Stimulated activated CD4-positive, alpha-beta T cell treated with anti-CD3 and anti-CD28 coated beads, Interleukin-15, amount 100 ng/mL, for 1 hour (primary cell): ENCODE measurements at regions not wholly inside any gene's neighbourhood (a gene's known extent, or its start where the extent isn't known, plus 50 kb on each side); places are given as distances from the start of the nearest gene placed in this dataset.

ENCODE experiments used
- DNase-seq, 2 donors: peaks; one replicate each; pipeline ENCODE4 v3.0.0-alpha.2; 2020; ENCODE audit warnings: low read depth in 1 of 2, low spot score in 1 of 2

- no peak for DNase-seq
Measured at GRCh38 chr6:44016131-44016870, 111.0 kb downstream of the MRPL14 start.

DNA sequence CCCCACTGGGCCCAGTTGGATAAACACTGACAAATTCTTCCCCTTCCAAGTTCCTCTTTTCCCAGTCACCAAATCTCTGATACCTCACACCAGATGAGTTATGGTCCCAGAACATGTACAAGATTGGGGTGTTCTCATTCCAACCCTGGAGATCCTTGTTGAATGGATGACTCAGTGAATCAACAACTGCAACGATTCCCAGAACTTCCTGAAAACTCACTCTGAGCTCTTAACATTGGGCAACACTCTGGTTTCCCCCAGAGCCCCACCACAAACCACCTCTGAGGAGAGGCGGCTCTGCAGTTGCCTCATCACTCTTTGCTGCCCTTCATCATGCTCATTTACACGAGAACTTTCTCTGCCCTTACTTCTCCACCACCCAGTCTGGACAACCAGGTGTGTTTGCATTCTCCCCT is 115.2 kb downstream of the MRPL14 start:
- no peak for DNase-seq

DNA sequence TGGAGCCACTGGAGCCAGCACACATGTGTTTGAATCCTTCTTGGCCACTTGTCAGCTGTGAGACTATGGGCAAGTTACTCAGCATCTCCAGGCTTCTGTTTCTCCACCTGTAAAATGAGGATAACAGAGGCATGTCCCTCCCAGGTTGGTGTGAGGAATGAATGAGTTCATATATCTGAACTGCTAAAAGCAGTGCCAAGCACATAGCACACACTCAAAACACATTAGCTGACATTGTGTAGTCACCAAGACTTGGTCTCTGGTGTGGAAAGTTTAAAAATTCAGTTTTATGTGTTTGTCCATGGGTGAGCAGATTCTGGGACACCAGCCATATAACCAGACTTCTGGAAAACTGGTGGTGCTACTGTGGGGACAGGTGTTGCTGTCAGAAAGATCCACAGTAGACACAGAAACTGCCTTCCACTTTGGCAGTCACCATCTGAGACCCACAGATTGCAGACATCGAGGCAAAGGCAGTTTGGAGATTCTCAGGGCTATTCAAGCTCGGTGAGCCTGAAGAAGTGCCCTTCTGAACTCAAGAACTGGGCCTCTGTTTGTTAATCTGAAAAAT is 115.8 kb downstream of the MRPL14 start:
- DNase-seq, result no peak

DNA sequence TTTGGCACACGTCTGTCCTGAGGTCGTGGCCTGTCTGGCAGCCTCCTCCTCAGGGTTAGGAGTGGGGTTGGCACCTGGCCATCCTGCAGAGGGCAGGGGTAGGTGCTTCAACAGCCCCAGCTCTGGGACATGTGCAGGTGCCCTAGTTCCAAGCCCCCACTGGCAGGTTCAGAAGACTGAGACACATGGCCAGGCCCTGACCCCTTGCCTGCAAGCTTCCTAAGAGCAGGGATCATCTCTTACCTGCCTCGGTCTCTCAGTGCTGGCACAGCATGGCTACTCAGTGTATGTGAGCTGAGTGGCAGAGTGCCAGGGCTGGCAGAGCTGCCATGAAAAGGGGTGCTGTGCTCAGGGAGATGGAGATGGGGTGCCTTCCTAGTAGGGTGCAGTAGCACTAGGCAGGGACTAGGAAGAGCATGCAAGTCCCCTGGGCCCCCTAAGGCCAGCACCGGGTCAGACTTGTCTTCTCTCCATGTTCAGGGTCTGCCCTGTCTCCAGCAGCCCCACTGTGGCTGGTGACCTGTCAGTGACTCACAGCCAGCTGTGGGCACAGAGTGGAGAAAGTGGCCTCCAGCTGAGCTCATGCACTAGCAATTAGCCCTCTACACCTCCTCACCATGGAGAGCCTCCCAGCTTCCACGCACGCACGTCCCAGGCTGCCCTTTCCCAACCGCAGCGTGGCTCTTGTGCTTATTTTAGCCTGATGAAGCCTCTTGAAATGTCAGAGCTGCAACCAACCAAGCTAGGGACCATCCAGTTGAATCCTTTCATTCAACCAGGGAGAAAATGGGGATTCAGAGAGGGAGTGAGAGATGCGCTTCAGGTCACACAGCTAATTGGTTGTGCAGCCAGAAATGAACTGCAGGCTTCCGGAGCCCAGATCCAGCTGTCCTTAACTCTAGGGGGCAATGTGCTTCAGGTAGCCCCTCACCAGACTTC is 116.6 kb downstream of the MRPL14 start:
- DNase-seq, result no peak

DNA sequence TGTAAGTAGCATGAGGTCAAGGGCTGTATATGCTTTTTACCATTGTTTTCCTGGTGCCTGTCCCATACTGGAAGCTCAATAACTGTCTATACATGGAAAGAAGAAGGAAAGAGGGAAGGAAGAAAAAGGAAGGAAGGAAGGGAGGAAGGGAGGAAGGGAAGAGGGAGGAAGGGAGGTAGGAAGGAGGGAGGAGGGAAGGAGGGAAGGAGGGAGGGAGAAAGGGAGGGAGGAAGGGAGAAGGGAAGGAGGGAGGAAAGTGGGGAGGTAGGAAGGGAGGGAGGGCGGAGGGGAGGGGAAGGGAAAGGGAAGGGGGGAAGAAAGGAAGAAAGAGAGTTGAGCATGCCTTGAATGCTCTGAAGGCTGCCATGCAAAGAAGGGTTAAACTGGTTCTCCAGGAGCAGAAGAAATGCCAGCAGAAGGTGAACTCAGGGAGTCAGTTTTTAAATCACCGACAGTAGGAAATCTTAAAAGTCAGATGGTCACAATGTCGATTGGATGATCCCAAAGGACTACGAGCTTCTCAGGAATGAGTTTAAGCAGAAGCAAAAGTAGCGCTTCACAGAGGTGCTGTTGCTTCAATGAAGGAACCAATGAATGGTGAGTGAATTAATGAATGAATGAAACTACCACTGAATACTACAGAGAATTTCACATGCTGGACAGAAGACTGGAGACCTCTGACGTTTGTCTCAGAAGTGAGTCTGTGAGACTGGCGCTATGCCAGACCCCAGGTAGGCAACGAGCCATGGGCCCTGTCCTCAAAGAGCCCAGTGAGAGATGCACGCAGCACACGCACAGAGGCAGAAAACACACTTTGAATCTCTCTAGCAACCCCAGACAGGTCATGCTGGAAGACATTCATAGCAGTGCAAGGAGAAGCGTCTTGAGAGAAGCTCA is 117.6 kb downstream of the MRPL14 start:
- no peak for DNase-seq

DNA sequence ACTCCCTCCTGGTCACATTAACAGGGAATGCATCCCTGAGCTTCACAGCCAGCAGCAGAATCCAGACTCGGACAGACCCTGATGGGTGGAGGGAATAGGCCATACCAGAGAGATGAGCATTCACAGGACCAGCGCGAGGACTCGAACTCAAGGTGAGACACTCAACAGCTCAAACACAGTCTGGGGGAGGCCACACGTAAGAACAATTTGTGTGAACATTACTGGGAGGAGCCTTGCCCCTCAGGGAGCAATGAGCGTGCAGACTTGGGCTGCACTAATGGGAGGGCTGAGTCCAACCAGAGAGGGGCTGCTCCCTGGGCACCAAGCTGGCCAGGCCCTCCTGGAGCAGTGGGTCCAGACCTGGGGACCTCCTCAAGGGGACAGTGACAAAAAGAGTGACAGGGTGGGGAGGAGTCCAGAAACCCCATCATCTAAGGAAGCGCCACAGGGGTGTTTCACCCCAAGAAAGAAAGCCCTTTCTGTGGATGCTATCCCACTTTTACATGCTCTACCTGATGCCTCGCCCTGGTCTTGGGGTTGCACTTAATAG is 118.4 kb downstream of the MRPL14 start:
- no peak for DNase-seq

DNA sequence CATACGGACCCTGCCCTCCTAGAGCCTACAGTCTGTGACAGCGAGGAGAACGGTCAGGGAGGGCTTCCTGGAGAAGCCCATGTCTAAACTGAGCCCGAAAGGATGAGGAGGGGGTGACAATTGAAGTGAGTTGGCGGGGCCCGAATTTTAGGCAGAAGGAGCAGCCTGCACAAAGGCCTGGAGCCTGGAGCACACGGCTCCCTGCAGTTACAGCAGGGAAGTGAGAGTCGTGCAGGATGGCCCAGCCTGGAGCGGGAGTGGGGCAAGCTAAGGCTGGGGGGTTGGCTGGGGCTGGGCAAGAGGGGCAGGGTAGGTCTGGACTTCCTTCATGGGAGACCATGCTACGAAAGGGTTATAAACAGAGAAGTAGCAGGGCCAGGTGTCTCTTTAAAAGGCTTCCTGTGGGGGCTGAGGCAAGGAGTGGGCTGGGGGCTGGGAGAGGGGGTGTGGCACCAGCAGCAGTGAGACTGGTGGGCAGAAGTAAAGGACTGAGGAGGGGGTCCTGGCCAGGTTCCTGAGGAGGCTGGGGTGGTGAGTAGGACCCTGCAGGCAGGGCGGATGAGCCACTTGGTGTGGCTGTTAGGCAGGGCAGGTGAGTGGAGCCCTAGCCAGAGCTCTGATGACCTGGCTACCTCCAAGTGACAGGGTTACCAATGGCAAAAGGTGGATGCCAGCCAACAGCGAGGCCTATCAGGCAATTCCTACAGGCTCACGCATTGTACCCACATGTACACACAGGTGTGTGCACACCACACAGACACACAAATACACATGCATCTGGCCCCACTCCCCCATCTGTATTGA is 119.2 kb downstream of the MRPL14 start:
- DNase-seq, result no peak

DNA sequence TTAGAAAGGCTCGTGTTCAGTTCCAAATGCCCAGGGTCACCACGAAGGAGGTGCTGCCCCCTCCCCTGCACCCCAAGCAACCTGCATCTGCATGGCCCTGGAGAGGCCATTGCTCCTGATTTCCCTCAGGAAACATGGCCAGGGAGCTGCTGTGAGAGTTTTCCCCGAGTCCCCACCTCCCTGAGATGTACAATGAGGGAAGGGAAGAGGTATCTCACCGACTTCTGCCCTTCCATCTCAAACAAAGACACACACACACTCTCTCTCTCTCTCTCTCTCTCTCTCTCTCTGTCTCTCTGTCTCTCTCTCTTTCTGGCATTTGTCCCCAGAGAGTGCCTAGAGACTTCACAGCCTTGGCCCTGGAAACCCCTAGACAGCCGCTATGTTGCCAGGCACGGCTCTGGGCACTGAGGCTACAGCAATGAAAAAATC is 120.4 kb downstream of the MRPL14 start:
- DNase-seq, result no peak

DNA sequence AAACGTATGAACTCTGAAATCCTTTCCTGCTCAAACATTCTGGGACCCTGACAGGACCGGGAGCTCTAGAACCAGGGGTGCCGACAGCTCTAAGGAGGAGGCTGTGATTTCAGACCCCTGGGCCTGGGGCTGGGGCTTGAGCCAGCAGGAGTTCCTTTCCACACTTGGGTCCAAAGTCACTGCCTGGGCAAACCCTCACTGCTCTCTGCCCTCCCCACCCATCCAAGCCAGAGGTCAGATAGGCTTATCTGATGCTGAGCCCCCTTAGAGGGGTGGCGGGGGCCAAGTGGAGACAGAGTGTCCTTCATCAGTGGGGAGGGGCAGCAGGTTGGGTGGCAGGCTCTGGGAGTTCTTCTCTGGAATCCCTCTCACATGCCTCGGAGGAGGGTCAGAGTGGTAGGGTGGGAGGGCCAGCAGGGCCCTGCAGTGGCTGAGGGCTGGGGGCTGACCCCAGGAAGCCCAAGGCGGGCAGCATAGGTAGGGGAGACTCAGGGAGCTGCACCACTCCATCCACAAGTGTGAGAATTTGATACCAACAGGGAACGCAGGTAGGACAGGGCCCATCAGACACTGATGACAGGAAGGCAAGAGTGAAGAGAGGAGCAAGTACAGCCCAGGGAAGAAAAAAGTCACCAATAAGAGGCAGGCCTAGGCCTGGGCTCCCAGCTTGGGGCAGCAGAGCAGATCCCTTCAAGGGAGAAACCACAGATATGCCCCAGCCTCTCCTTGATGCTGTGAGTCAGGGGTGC is 121.0 kb downstream of the MRPL14 start:
- no peak for DNase-seq

DNA sequence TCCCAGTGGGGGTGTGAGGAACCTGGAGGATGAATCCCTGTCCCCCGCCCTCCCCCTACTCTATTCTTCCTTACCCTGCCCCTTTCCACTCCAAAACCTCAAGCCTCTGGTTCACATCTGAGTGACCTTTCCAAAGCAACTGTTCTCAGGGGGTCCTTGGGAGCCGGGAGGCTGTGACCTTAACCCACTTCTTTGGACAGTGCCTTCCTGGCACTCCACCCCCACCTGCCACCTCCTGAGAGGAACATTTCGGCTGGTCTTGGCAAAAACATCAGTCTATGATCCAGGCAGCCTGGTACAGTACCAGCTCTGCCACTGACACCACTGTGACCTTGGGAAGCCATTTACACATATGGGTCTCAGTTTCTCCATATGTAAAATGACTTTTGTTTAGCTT is 121.7 kb downstream of the MRPL14 start:
- no peak for DNase-seq

- DNase-seq, result no peak
Measured at GRCh38 chr6:44004625-44005506, 122.4 kb downstream of the MRPL14 start.

GRCh38 chr6:44004136-44004535 is 123.1 kb downstream of the MRPL14 start:
- no peak for DNase-seq

GRCh38 chr6:44003345-44004061 is 123.7 kb downstream of the MRPL14 start:
- DNase-seq, result no peak

- DNase-seq, result peak; percentile 14 to 49
Measured at GRCh38 chr6:44002593-44003344, 124.5 kb downstream of the MRPL14 start.

GRCh38 chr6:44002067-44002592 is 125.1 kb downstream of the MRPL14 start:
- DNase-seq, result peak in 1 of 2 donors; percentile 13

GRCh38 chr6:44001318-44002066 is 125.8 kb downstream of the MRPL14 start:
- DNase-seq, result no peak
